ENCODE measurements at regions not wholly inside any gene's neighbourhood (a gene's known extent, or its start where the extent isn't known, plus 50 kb on each side); places are given as distances from the start of the nearest gene placed in this dataset.

DNA sequence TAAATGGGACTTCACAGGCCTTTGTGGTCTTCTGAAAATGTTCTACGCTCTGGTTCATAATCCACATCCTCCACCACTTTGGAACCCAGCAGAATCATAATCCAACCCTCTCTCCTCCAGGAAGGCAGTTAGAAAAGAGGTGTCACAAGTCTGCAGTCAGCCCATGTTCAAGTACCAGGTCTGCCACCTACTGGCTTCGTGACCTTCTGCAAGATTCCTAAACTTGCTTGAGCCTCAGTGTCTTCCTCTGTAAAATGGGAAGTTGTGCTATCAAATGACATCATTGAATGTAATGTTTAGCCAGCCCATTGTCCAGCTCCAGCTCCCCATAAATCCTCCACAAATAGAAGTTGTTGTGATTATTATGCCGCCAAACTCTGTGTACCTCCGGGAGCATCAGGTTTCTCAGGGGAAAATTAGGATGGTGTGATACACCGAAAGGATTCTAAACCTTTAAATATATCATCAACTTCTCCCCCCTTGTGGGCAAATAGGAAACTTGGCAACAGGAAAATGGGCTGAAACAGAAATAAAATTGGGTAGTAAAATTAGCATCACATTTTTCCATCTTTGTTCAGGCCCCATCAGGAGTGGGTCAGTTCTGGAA is 109.7 kb downstream of the NUFIP1 start:
- TF ChIP-seq, protein P1, sequence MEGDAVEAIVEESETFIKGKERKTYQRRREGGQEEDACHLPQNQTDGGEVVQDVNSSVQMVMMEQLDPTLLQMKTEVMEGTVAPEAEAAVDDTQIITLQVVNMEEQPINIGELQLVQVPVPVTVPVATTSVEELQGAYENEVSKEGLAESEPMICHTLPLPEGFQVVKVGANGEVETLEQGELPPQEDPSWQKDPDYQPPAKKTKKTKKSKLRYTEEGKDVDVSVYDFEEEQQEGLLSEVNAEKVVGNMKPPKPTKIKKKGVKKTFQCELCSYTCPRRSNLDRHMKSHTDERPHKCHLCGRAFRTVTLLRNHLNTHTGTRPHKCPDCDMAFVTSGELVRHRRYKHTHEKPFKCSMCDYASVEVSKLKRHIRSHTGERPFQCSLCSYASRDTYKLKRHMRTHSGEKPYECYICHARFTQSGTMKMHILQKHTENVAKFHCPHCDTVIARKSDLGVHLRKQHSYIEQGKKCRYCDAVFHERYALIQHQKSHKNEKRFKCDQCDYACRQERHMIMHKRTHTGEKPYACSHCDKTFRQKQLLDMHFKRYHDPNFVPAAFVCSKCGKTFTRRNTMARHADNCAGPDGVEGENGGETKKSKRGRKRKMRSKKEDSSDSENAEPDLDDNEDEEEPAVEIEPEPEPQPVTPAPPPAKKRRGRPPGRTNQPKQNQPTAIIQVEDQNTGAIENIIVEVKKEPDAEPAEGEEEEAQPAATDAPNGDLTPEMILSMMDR (IDR thresholded peaks at IDR 0.05; ENCODE audit: low read depth, low read length), result peak; percentile 95
- no peak for TF ChIP-seq EZH2phosphoT487 (IDR thresholded peaks at IDR 0.05; ENCODE audit: low read depth)
